HG02885 (cell line): ENCODE measurements at regions not wholly inside any gene's neighbourhood (a gene's known extent, or its start where the extent isn't known, plus 50 kb on each side); places are given as distances from the start of the nearest gene placed in this dataset.
"Not testable (repeated sequence)": the region's sequence is repeated elsewhere in the genome, so short reads cannot be mapped to it uniquely, and the experiment has no call there.

ENCODE experiments used
- ATAC-seq: cut with Tn5 transposase; IDR thresholded peaks from one replicate; pipeline ENCODE4 v1.9.1; 2021; ENCODE audit warnings: mild to moderate bottlenecking; ENCODE audit not compliant: unreplicated experiment, poor library complexity

DNA sequence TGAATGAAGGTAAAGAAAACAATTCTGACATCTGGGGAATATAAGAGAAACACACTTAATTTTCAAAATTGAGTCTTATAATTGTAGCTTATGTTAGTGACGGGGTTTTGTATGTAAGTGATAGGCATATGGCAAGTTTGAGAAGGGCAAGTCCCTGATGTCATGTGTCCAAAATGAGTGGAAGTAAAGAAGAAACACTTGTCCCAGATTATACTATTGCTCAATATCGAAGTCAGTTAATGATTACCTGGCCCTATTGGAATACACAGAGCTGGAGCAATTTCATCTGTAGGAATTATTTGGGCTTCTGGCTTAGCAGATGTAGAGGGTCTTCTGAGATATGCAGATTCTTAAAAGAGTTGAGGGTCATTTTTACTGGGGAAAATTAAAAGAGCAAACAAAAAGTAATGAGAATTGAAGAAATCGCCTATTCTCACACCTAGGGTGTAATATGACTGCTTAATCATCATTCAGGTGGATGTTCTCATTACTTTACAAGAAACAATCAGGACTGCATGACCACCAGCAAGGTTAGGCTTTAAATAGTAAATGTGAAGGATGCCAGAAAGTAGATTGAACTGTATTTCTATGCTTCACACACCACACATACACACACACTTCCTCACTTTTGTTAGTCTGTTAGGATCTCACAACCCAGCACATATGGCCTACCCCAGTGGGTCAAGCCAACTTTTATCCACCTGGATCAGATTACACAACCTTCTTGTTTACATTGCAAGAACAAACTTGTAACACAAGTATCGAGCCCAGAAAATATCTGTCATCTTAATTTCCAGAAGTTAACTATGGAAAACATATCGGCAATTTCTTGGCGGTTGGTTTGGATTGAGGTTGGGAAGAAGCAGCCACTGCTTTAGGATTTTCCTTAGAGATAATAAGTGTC is 183.3 kb upstream of the LRRC3B start:
- ATAC-seq, result no peak

DNA sequence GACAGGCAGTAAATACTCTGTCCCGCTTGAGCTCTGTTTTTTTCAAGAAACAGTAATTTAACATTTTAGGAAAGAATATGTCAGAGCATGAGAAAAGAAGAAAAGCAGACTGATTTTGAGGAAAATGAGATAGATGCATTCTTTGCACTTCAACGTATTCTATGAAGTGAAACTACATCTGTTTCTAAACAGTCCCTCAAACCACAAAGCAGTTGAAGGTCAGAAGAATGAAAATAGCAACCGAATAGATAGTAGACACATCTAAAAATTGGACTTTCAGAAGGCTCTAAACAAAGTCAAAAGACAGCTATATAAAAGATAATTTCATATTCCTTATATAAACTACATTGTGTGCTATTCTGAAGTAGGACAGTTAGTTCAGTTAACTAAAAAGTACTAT is 172.6 kb upstream of the LRRC3B start:
- ATAC-seq, result peak; percentile 69

DNA sequence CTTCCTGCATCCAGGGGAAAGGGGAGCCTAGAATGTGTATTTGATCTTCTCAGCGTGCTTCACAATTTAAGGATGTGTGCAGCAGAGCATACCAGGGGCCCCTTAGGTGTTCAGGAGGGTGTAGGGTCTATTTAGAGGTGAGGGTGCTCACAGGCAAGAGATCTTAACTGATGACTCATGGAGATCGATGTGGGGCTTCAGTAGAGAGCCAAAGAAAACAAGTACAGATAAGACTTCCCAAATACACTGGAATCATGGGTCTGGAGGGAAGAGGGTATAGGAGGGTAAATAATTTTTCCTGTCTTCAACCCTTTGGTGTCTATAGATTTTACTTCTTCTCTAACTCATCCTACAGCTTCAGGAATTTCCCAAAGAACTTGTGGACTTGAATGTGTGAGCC is 170.2 kb upstream of the LRRC3B start:
- no peak for ATAC-seq

DNA sequence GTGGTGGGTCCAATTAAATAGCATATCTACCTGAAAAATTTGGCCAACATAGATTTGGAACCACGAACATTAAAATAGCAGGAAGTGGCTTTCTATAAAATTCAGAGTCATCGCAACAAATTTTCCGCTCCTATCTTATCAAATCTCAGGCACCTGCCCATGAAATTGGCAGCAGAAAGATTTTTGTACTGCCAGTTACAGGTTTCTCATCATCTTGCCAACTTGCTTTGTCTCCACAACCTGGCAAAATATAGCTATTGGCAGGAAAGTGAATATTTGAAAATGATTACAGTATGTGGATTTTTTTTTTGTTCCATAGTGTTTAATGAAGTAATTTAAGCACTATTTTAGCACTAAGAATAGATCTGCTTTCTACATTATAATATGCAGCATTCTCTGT is 161.6 kb upstream of the LRRC3B start:
- no peak for ATAC-seq

DNA sequence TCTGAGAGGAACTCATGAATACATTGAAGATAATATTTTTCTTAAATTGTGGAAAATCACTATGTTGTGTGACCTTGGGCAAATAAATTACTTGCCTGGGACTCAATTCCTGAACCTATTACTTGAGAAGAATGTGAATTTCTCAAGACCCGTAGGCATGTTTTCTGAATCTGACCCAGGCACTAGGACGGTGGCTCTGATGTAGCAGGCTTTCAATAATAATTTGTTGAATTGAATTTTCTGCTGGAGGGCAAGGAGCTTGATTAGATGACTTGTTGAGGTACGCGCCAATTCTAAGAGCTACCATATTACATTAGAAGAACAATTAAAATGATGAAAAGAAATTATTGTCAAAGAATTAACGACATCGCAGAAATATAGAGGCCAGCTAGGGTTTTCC is 150.2 kb upstream of the LRRC3B start:
- ATAC-seq, result no peak

DNA sequence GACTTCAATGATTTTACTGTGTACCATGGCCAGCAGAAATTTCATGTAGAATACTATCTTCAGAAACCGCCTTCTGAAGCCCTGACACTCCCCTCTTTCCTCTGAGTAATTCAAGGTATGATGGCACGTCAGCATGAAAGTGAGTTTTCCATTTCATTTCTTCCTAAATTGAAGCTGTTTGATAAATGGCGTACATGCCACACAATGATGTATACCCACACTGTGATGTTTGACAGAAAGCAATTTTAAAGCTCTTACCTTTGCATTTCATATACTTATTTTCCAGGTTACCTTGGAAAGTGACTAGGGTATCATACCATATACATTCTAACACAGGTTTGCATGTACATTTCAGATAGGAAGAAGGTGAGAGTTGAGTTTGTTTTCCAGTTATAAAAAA is 147.9 kb upstream of the LRRC3B start:
- no peak for ATAC-seq

DNA sequence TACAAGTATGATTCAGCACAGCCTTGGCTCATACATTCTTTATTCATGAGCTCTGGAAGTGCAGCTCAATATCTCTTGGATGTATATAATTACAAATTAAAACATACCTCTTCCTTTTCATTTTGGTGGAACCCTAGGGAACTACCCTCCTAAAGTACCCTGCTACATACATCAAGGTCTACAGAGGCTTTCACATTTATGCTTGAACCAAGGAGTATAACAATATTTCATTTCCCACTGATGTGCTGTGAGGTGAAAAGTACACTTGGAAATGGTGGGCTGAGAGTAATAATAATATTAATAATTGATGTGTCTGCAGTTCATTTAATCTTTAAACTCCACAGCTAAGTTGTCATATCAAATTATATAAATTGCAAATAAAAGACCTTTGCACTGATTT is 142.2 kb upstream of the LRRC3B start:
- ATAC-seq, result no peak

DNA sequence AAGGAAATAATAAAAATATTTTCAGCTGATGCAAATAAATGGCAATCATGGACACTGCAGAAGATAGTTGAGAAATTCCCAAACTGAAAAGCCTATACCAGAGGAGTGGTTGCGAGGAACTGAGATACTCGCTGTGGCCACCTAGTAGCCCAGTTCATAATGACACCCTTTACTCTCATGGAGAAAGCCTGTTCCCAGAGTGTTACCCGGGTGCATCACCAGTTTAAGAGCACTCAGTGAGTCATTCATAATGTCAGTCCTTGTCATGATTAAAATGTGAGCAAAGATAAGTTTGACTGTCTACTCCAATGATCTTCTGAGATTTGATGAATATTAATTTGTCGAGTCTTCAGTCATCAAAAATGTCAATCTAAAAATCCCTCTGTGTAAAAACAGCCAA is 138.4 kb upstream of the LRRC3B start:
- no peak for ATAC-seq

DNA sequence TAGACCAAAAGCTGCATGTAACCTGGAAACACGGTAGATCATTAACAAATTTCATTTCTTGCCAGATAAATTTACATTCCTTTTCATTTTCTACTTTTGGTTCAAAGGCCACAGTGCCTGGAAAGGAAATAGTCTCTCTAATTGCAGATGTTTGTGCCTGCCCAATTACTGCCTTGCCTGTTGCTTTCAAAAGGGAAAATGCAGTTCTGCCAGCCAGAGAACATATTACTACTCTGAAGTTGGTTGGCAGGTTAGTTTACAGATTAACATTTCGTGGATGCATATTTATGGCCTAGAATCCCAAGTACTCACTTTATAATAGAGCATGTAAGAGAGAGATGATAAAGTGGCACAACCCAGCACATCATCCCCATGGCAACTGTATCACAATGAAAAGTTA is 124.3 kb upstream of the LRRC3B start:
- ATAC-seq, result no peak

DNA sequence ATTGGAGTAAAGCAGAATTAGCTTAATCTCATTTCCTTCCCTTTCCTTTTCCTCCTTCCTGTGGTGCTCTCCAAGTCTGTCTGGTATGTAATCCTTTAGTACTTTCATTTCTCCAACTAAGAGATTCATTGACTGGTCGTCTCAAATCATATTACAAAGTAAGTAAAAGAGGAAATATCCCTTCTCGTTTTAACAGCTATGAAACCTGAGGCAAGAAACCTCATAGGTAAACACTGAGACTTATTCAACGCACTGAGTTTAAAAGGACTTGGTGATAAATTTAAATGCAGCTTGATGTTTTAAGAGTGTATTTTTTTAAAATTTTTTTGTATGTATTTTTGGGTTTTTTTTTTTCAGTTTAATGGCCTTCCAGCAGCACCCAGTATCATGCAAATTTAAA is 117.2 kb upstream of the LRRC3B start:
- no peak for ATAC-seq

DNA sequence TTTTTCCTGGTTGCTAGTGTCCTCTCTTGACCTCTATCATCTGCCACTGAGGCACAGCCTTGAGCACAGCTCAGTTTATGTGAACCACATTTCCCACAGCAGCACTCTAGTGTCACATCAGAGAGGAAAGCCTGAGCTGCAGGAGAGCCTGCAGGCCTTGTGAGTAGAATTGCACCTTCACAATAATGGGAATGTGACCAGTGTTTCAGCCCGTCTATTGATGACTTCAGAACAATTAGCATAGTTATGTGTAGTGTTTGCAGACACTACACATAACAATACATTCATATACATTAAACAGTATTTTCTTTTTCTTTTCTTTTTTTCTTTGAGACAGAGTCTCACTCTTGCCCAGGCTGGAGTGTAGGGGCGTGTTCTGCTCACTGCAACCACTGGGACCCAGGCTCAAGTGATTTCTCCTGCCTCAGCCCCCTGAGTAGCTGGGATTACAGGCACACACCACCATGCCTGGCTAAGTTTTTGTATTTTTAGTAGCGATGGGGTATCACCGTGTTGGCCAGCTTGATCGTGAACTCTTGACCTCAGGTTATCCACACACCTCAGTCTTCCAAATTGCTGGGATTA is 108.0 kb upstream of the LRRC3B start:
- ATAC-seq, result not testable (repeated sequence)

DNA sequence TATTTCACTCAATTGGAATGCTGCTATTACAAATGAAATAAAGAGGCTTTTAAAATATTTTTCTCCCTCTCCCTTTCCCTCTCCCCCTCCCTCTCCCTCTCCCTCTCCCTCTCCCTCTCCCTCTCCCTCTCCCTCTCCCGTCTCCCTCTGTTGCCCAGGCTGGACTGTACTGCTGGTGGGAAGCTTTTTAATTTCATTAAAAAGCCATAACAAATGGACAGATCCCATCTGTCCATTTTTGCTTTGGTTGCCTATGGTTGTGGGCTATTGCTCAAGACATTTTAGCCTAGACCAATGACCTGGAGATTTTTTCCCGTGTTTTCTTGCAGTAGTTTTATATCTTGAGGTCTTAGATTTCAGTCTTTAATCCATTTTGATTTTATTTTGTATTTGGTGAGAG is 107.2 kb upstream of the LRRC3B start:
- ATAC-seq, result no peak

DNA sequence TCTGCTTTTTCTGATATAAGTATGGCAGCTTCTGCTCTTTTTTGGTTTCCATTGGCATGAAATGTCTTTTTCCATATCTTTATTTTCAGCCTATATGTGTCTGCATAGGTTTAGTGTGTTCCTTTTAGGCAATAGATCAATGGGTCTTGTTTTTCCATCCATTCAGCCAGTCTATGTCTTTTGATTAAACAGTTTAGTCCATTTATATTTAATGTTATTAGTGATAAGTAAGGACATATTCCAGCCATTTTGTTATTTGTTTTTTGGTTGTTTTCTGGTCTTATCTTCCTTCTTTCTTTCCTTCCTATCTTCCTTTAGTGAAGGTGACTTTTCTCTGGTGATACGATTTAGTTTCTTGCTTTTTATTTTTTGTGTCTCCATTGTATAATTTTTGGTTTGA is 101.3 kb upstream of the LRRC3B start:
- no peak for ATAC-seq

DNA sequence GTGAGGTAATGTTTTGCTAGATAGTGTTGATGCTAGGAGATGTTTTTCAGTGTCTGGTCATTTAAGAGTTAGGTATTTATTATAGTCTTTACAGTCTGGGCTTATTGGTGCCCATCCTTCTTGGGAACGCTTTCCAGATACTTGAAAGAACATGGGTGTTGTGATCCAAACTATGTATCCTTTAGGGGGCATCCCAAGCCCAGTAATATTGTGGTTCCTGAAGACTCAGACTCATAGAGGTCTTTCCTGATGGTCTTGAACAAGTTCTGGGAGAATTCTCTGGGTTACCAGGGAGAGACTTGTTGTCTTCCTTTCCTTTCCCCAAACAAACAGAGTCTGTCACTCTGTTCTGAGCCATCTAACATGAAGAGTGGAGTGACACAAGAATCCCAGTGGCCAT is 99.7 kb upstream of the LRRC3B start:
- ATAC-seq, result no peak

DNA sequence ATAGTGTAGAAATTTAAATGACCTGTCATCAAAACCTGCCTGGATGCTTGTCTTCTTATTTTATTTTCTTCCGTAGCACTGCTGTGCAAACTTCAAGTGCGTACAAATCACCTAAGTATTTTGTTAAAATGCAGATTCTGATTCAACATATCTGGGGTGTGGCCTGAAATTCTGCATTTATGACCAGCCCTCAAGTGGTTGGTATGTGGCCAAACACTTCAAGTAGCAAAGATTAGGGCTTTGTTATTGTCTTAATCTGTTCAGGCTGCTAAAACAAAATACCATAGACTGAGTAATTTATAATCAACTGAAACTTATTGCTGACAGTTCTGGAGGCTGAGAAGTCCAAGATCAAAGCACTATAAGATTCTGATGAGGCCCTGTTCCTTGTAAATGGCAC is 97.6 kb upstream of the LRRC3B start:
- ATAC-seq, result no peak

DNA sequence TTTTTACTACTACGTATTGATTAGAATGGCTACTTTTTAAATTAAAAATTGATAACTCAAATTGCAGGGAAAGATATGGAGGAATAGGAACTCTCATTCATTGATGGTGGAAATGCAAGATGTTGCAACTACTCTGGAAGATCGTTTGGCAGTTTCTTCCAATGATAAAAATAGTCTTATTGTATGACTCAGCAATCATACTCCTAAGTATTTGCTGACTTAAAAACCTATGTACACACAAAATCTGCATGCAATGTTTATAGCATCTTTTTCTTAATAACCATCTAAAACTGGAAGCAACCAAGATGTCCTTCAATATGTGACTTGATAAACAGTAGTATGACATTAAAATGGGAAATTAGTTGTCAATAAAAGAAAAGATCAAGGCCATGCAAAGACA is 87.4 kb upstream of the LRRC3B start:
- ATAC-seq, result no peak

DNA sequence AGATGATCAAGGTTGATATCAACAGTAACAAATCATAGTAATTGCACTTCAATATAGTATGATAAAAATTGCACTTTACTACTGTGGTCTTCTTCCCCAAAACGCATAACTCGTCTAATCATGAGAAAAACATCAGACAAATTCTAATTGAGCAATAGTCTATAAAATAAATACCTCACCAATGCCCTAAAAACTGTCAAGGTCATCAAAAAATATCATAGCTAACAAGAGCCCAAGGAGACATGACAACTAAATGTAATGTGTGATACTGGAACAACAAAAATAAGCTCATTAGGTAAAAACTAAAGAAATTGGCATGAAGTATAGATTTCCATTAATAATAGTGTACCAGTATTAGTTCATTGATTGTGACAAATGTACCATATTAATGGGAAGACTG is 85.6 kb upstream of the LRRC3B start:
- no peak for ATAC-seq

DNA sequence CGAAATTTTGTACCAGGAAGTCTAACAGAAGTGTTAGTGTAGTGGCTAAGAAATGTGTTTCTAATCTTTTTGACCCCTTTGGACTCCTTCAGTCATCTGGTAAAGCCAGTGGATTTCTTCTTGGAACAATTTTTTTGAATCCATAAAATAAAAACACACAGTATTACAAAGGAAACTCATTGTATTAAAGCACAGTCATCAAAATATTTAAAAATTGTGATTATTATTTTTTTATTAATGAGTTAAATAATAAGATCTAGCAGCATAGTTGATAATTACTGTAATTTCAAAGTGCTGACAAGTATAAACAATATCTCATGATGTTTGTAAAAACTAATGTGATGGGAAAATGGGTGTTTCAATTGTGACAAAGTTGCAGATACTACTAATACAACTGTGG is 72.2 kb upstream of the LRRC3B start:
- ATAC-seq, result no peak

DNA sequence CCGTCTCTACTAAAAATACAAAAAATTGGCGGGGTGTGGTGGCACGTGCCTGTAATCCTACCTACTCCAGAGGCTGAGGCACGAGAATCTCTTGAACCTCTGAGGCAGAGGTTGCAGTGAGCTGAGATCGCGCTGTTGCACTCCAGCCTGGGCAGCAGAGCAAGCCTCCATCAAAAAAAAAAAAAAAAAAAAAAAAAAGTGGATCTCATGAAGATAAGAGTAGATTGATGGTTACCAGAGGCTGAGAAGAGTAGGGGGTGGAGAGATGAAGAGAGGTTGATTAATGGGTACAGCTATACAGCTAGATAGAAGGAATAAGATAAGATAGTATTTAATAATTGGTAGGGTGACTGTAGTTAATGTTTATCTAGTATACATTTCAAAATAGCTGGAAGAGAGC is 65.9 kb upstream of the LRRC3B start:
- no peak for ATAC-seq

DNA sequence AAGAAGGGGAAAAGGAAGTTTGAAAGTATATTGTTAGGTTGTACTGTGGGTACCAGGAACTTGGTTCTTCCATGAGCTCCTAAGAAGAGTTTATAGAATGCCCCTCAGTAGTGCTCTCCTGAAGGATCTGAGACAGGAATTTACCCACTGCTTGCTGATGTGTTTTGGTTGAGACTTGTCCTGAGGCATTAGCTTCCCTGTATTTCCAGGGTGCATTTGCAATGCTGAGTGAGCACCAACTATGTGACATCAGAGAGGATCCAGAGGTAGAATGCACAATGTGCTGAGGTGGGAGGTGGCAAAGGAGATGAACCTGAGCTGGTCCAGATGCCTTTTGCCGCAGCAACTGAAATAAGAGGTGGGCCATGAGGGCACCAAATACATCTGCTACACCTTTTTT is 64.3 kb upstream of the LRRC3B start:
- ATAC-seq, result no peak

DNA sequence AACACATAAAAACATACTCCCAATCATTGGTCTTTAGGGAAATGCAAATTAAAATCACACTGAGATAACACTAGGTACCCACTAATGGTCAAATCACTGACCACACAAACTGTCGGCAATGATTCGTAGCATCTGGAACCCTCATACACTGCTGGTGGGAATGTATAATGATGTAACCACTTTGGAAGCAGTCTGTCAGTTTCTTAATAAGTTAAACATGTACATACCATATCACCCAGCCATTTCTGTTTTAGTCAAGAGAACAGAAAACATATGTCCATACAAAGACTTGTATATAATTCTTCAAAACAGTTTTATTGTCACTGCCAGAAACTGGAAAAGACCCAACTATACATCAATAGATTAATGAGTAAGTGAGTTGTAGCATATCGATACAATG is 63.3 kb upstream of the LRRC3B start:
- no peak for ATAC-seq

DNA sequence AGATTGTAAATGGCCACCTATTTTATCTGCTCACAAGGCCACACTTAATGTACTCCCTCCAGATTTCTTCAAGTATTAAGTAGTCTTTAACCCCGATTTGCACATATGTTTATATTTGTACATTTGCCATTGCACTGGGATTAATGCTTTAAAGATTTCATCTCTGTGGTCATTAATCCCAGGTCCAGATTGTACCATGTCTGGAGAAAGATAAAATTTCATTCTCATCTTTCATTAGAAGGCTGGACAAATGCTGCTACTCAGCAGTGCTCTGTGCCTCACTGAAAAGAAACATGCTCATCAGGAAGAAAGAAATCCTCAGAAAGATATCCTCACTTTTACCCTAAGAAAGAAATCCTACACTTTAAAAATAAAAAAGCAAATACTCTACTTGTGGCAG is 62.5 kb upstream of the LRRC3B start:
- ATAC-seq, result no peak
